Gastroesophageal sphincter (tissue), 4 donors: ENCODE measurements at regions not wholly inside any gene's neighbourhood (a gene's known extent, or its start where the extent isn't known, plus 50 kb on each side); places are given as distances from the start of the nearest gene placed in this dataset.

Source experiments
- ATAC-seq: fragments of 150-250 bp; one replicate; pipeline ENCODE4 v1.9.1; 2016; ENCODE audit warnings: mild to moderate bottlenecking, moderate library complexity
- H3K27ac ChIP-seq, 4 donors: fragments of 200-600 bp; sonication (generic) in 3 of 4; 1 replicate in 3 of 4; 2 replicates in 1 of 4; pipeline ENCODE4 v1.5.1; 2016 to 2019
- H3K27me3 ChIP-seq: fragments of 200-600 bp; sonication (generic); one replicate; pipeline ENCODE4 v1.5.1; 2019
- H3K36me3 ChIP-seq, 2 donors: fragments of 200-600 bp; sonication (generic); one replicate each; pipeline ENCODE4 v1.5.1; 2019; ENCODE audit warnings: control low read depth in 1 of 2
- H3K4me1 ChIP-seq, 3 donors: fragments of 200-600 bp; sonication (generic); 1 replicate in 2 of 3; 2 replicates in 1 of 3; pipeline ENCODE4 v1.5.1; 2016 to 2019; ENCODE audit warnings: control low read depth in 2 of 3
- H3K4me3 ChIP-seq, 2 donors: fragments of 200-600 bp; sonication (generic); one replicate each; pipeline ENCODE4 v1.5.1; 2019; ENCODE audit warnings: mild to moderate bottlenecking in 1 of 2, moderate library complexity in 1 of 2
- H3K9me3 ChIP-seq, 3 donors: fragments of 200-600 bp; sonication (generic); one replicate each; pipeline ENCODE4 v1.5.1; 2017 to 2019; ENCODE audit warnings: control low read depth in 2 of 3
- CTCF ChIP-seq, 4 experiments: fragments of 200-600 bp in 2 of 4; fragments of 450-650 bp in 2 of 4; sonication (generic) in 1 of 4; IDR thresholded peaks; one replicate each; pipeline ENCODE4 v1.5.1; 2017 to 2019; ENCODE audit warnings: antibody characterized with exemption in 4 of 4, mild to moderate bottlenecking in 2 of 4, moderate library complexity in 2 of 4
- EP300 ChIP-seq: sonication (generic); formaldehyde crosslinking; IDR thresholded peaks from one replicate; pipeline ENCODE4 v1.6.1; 2017; ENCODE audit warnings: antibody characterized with exemption, mild to moderate bottlenecking
- POLR2A ChIP-seq, 2 donors: fragments of 450-650 bp; IDR thresholded peaks; one replicate each; pipeline ENCODE4 v1.6.1; 2017; ENCODE audit warnings: antibody characterized with exemption in 2 of 2, mild to moderate bottlenecking in 2 of 2, moderate library complexity in 1 of 2
- POLR2AphosphoS5 ChIP-seq: sonication (generic); formaldehyde crosslinking; IDR thresholded peaks from one replicate; pipeline ENCODE4 v1.6.1; 2017; ENCODE audit warnings: antibody characterized with exemption
- WGBS, 2 donors: methylation state at CpG; one replicate each; pipeline ENCODE4 v1.1.5; 2018; ENCODE audit warnings: low coverage in 1 of 2; 5-methylcytosine and 5-hydroxymethylcytosine counted together

GRCh38 chr20:7432612-7433011 lies 507.6 kb downstream of the HAO1 start:
- Histone ChIP-seq H3K27ac (no peak overlapping the region), H3K36me3 (no peaks in the 10 kb centered on the region), H3K4me3 (no peak overlapping the region), H3K27me3 (no peaks in the 10 kb centered on the region), H3K9me3 (no peaks in the 10 kb centered on the region), H3K4me1 (no peaks in the 10 kb centered on the region)
- 86 to 98% methylated on average over 7 of the region's 7 CpGs for WGBS, 2 donors
- TF ChIP-seq EP300 (no peak), CTCF (IDR thresholded peaks at IDR 0.05) (no peak), POLR2A (IDR thresholded peaks at IDR 0.05) (no peak), POLR2AphosphoS5 (no peak)
- ATAC-seq = no peak

- ATAC-seq = no peak
- no peak overlapping the region for H3K4me3 ChIP-seq
- no peaks in the 10 kb centered on the region for H3K27me3 ChIP-seq
- no peaks in the 10 kb centered on the region for H3K36me3 ChIP-seq
- no peak for TF ChIP-seq CTCF (IDR thresholded peaks at IDR 0.05)
- no peak for TF ChIP-seq POLR2A (IDR thresholded peaks at IDR 0.05)
- TF ChIP-seq POLR2AphosphoS5 = no peak
- TF ChIP-seq EP300 = no peak
- no peak overlapping the region for H3K27ac ChIP-seq
- 100% methylated on average over 1 to 3 of the region's 3 CpGs for WGBS, 2 donors
- H3K4me1 ChIP-seq = no peaks in the 10 kb centered on the region
- H3K9me3 ChIP-seq = no peaks in the 10 kb centered on the region
Observed at GRCh38 chr20:7437311-7437710, 502.9 kb downstream of the HAO1 start.

- ATAC-seq = no peak
- TF ChIP-seq EP300 = no peak
- no peak for TF ChIP-seq POLR2AphosphoS5
- TF ChIP-seq CTCF (IDR thresholded peaks at IDR 0.05) = no peak
- no peaks in the 10 kb centered on the region for H3K9me3 ChIP-seq
- no peaks in the 10 kb centered on the region for H3K4me1 ChIP-seq
- H3K4me3 ChIP-seq = no peak overlapping the region
- no peak overlapping the region for H3K27ac ChIP-seq
- H3K36me3 ChIP-seq = no peaks in the 10 kb centered on the region
- 92 to 100% methylated on average over 1 of the region's 1 CpG for WGBS, 2 donors
- H3K27me3 ChIP-seq = no peaks in the 10 kb centered on the region
Observed at GRCh38 chr20:7449269-7449668, 491.0 kb downstream of the HAO1 start.

- no peak for ATAC-seq
- TF ChIP-seq POLR2A (IDR thresholded peaks at IDR 0.05) = no peak
- TF ChIP-seq POLR2AphosphoS5 = no peak
- no peak for TF ChIP-seq CTCF (IDR thresholded peaks at IDR 0.05)
- TF ChIP-seq EP300 = no peak
- 98 to 100% methylated on average over 2 of the region's 2 CpGs for WGBS, 2 donors
Observed at GRCh38 chr20:7452890-7453289, 487.4 kb downstream of the HAO1 start.

GRCh38 chr20:7454047-7454446 lies 486.2 kb downstream of the HAO1 start:
- no peak overlapping the region for H3K4me3 ChIP-seq
- no peak overlapping the region for H3K27ac ChIP-seq
- WGBS, 2 donors = 70 to 94% methylated on average over 2 of the region's 2 CpGs
- H3K27me3 ChIP-seq = no peaks in the 10 kb centered on the region
- no peak for ATAC-seq
- no peaks in the 10 kb centered on the region for H3K4me1 ChIP-seq
- TF ChIP-seq POLR2AphosphoS5 (no peak), POLR2A (IDR thresholded peaks at IDR 0.05) (no peak), EP300 (no peak), CTCF (IDR thresholded peaks at IDR 0.05) (no peak)
- H3K36me3 ChIP-seq = no peaks in the 10 kb centered on the region
- H3K9me3 ChIP-seq = no peaks in the 10 kb centered on the region

More at GRCh38 chr20:7452890-7453289, 487.4 kb downstream of the HAO1 start:
- H3K36me3 ChIP-seq = no peaks in the 10 kb centered on the region
- no peaks in the 10 kb centered on the region for H3K9me3 ChIP-seq
- H3K27ac ChIP-seq = no peak overlapping the region
- no peaks in the 10 kb centered on the region for H3K4me1 ChIP-seq
- no peaks in the 10 kb centered on the region for H3K27me3 ChIP-seq
- no peak overlapping the region for H3K4me3 ChIP-seq
